ENCODE measurements at regions not wholly inside any gene's neighbourhood (a gene's known extent, or its start where the extent isn't known, plus 50 kb on each side); places are given as distances from the start of the nearest gene placed in this dataset.
"Not testable (repeated sequence)": the region's sequence is repeated elsewhere in the genome, so short reads cannot be mapped to it uniquely, and the experiment has no call there.

GRCh38 chr7:17434841-17435692, 136.6 kb downstream of the AHR start:
- DNase-seq (ENCODE audit: low read depth in 1 of 2, low spot score in 1 of 2) (no peak), FAIRE-seq (no peak), ATAC-seq (no peak)
- WGBS (ENCODE audit: missing lambda C conversion rate): 89% methylated on average over 6 of the region's 6 CpGs
- no peak overlapping the region for H3K4me2 ChIP-seq
- peaks cover 9% of the 10 kb centered on the region; the same call in 1 of the 3 replicates for H3K9me3 ChIP-seq
- H3K4me1 ChIP-seq: peaks cover 8% of the 10 kb centered on the region; the same call in 2 of the 3 replicates
- ChIA-PET CTCF (interaction anchor here (1.1 kb wide), 1 partner anchor 65 kb away, joined by 3 read pairs; no protein-coding TSS in a partner anchor), POLR2A (no interaction called here)
- no peak overlapping the region for H3K4me3 ChIP-seq
- H3K27ac ChIP-seq: no peak overlapping the region
- no peak for TF ChIP-seq EHMT2 (IDR thresholded peaks at IDR 0.05; ENCODE audit: low read depth)
- TF ChIP-seq NFE2L2 (conservative IDR thresholded peaks at IDR 0.05; ENCODE audit: low read length): no peak

GRCh38 chr7:17436126-17436525, 137.7 kb downstream of the AHR start:
- Histone ChIP-seq H3K4me3 (no peak overlapping the region), H3K4me2 (no peak overlapping the region), H3K9me3 (peaks cover 12% of the 10 kb centered on the region; the same call in 1 of the 3 replicates), H3K4me1 (peaks cover 8% of the 10 kb centered on the region; the same call in 2 of the 3 replicates), H3K27ac (no peak overlapping the region)
- DNase-seq (ENCODE audit: low read depth in 1 of 2, low spot score in 1 of 2) (no peak), FAIRE-seq (no peak), ATAC-seq (no peak)
- TF ChIP-seq EHF (CRISPR knock-in tag; IDR thresholded peaks at IDR 0.05) (no peak), TFCP2L1 (CRISPR knock-in tag; IDR thresholded peaks at IDR 0.05) (no peak), CEBPB (IDR thresholded peaks at IDR 0.05) (no peak), POLR2AphosphoS2 (conservative IDR thresholded peaks at IDR 0.05; ENCODE audit: low read length) (no peak), RARB (CRISPR knock-in tag; IDR thresholded peaks at IDR 0.05) (no peak), HOXB13 (CRISPR knock-in tag; IDR thresholded peaks at IDR 0.05; ENCODE audit: low read depth) (no peak), POLR2A (IDR thresholded peaks at IDR 0.05; ENCODE audit: low read length) (no peak), HDAC2 (IDR thresholded peaks at IDR 0.05) (no peak), MYC (IDR thresholded peaks at IDR 0.05; ENCODE audit: borderline replicate concordance, low read length) (no peak), EHMT2 (IDR thresholded peaks at IDR 0.05; ENCODE audit: low read depth) (no peak), RCOR1 (IDR thresholded peaks at IDR 0.05; ENCODE audit: low read depth, low read length) (no peak), FOXS1 (CRISPR knock-in tag; IDR thresholded peaks at IDR 0.05) (no peak)
- WGBS (ENCODE audit: missing lambda C conversion rate): 75% methylated on average over 2 of the region's 2 CpGs
- ChIA-PET CTCF (interaction anchor here (0.9 to 1.1 kb wide), 3 partner anchors 20 to 66 kb away, joined by 3 to 4 read pairs (median 3); no protein-coding TSS in a partner anchor), POLR2A (no interaction called here)

GRCh38 chr7:17437586-17437985, 139.1 kb downstream of the AHR start:
- 90% methylated on average over 1 of the region's 1 CpG for WGBS (ENCODE audit: missing lambda C conversion rate)
- ATAC-seq (no peak), FAIRE-seq (peak; percentile 36), DNase-seq (ENCODE audit: low read depth in 1 of 2, low spot score in 1 of 2) (no peak)
- Histone ChIP-seq H3K9me3 (peaks cover 12% of the 10 kb centered on the region; the same call in 1 of the 3 replicates), H3K4me2 (no peak overlapping the region), H3K27ac (no peak overlapping the region), H3K4me3 (no peak overlapping the region), H3K4me1 (peaks cover 7% of the 10 kb centered on the region; the same call in 2 of the 3 replicates)
- ChIA-PET CTCF (no interaction called here), POLR2A (no interaction called here)
- TF ChIP-seq NR3C1 (IDR thresholded peaks at IDR 0.05): no peak
- no peak for TF ChIP-seq MAX (IDR thresholded peaks at IDR 0.05)
- TF ChIP-seq EHF (CRISPR knock-in tag; IDR thresholded peaks at IDR 0.05): no peak
- TF ChIP-seq POLR2A (IDR thresholded peaks at IDR 0.05; ENCODE audit: low read length): no peak
- TF ChIP-seq KDM1A (IDR thresholded peaks at IDR 0.05; ENCODE audit: low read depth): no peak
- no peak for TF ChIP-seq JUN (IDR thresholded peaks at IDR 0.05)
- TF ChIP-seq ZSCAN20 (CRISPR knock-in tag; IDR thresholded peaks at IDR 0.05): no peak
- TF ChIP-seq RFX5 (IDR thresholded peaks at IDR 0.05): no peak
- no peak for TF ChIP-seq TFCP2L1 (CRISPR knock-in tag; IDR thresholded peaks at IDR 0.05)
- TF ChIP-seq SREBF2 (IDR thresholded peaks at IDR 0.05): no peak
- TF ChIP-seq PHF8 (IDR thresholded peaks at IDR 0.05; ENCODE audit: borderline replicate concordance, low read depth): no peak
- TF ChIP-seq PBX3 (IDR thresholded peaks at IDR 0.05): no peak
- TF ChIP-seq TP53 (CRISPR knock-in tag; IDR thresholded peaks at IDR 0.05): no peak
- TF ChIP-seq MAFK (IDR thresholded peaks at IDR 0.05; ENCODE audit: partially characterized antibody): no peak
- TF ChIP-seq EHMT2 (IDR thresholded peaks at IDR 0.05; ENCODE audit: low read depth): no peak

- ATAC-seq; CTCF ChIA-PET; H3K4me2 ChIP-seq; H3K4me3 ChIP-seq; POLR2A ChIA-PET; DNase-seq (ENCODE audit: low read depth in 1 of 2, low spot score in 1 of 2); FAIRE-seq; H3K27ac ChIP-seq: not testable (repeated sequence)
- H3K4me1 ChIP-seq: peaks cover 13% of the 10 kb centered on the region
- H3K9me3 ChIP-seq: peaks cover 14% of the 10 kb centered on the region
- 93% methylated on average over 2 of the region's 3 CpGs for WGBS (ENCODE audit: missing lambda C conversion rate)
Observed at GRCh38 chr7:17440025-17440784, 141.8 kb downstream of the AHR start.
